Ovary (tissue), 3 donors: ENCODE measurements at regions not wholly inside any gene's neighbourhood (a gene's known extent, or its start where the extent isn't known, plus 50 kb on each side); places are given as distances from the start of the nearest gene placed in this dataset.

Experiments used
- EP300 ChIP-seq: sonication (generic); formaldehyde crosslinking; IDR thresholded peaks from one replicate; pipeline ENCODE4 v1.6.1; 2017; ENCODE audit warnings: antibody characterized with exemption
- POLR2A ChIP-seq: fragments of 450-650 bp; IDR thresholded peaks from one replicate; pipeline ENCODE4 v1.6.1; 2017; ENCODE audit warnings: antibody characterized with exemption, mild to moderate bottlenecking, moderate library complexity
- TF ChIP-seq, protein P1 (sequence below), 3 donors: fragments of 450-650 bp in 2 of 3; fragments of 200-600 bp in 1 of 3; IDR thresholded peaks; one replicate each; pipeline versions ENCODE4 v1.5.1 to v1.8.0; 2016 to 2022; ENCODE audit warnings: antibody characterized with exemption in 3 of 3, mild to moderate bottlenecking in 1 of 3
- donor health status: DM: no; HTN: no; CAD: no.

DNA sequence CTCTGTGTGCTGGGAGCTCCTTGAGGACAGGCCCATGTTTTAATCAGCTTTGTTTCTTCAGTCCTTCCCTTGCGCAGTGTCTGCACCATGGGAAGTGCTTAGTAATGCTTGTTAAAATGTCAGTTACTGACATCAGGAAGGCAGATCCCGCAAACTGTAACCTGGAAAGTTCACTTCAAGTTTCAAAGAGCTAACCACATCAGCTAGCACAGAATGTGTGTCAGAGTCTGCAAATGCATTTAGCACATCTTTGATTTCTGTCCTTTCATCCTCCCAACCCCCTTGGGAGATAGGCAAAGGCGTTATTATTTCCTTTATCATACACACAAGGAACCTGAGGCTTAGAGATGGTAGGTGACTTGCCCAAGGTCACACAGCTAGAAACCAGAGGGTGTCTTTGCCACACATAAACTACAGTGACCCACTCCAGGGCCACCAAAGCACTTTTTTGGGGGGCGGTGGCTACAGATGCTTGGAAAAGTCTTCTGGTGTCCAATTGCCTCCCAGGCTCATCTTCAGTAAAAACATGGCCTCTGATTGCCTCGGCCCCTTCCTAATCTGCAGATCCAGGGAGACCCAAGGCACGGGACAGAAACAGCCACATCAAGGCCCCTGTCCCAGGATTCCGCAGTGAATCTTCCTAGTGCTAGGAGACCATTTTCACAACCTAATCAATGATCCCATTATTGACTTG lies 116.2 kb upstream of the GPR26 start:
- TF ChIP-seq, protein P1, sequence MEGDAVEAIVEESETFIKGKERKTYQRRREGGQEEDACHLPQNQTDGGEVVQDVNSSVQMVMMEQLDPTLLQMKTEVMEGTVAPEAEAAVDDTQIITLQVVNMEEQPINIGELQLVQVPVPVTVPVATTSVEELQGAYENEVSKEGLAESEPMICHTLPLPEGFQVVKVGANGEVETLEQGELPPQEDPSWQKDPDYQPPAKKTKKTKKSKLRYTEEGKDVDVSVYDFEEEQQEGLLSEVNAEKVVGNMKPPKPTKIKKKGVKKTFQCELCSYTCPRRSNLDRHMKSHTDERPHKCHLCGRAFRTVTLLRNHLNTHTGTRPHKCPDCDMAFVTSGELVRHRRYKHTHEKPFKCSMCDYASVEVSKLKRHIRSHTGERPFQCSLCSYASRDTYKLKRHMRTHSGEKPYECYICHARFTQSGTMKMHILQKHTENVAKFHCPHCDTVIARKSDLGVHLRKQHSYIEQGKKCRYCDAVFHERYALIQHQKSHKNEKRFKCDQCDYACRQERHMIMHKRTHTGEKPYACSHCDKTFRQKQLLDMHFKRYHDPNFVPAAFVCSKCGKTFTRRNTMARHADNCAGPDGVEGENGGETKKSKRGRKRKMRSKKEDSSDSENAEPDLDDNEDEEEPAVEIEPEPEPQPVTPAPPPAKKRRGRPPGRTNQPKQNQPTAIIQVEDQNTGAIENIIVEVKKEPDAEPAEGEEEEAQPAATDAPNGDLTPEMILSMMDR (IDR thresholded peaks at IDR 0.05): no peak
- TF ChIP-seq POLR2A (no peak), EP300 (no peak)
